GM10266 (cell line): ENCODE measurements at regions not wholly inside any gene's neighbourhood (a gene's known extent, or its start where the extent isn't known, plus 50 kb on each side); places are given as distances from the start of the nearest gene placed in this dataset.
"Not testable (repeated sequence)": the region's sequence is repeated elsewhere in the genome, so short reads cannot be mapped to it uniquely, and the experiment has no call there.

Source experiments
- DNase-seq: peaks from one replicate; pipeline ENCODE4 v3.0.0; 2012; ENCODE audit errors: extremely low spot score
- CTCF ChIP-seq: IDR thresholded peaks from 2 replicates; pipeline ENCODE4 v1.5.1; 2012; ENCODE audit warnings: mild to moderate bottlenecking, low read depth; ENCODE audit not compliant: control insufficient read depth, insufficient read depth; ENCODE audit errors: missing control alignments

- no peak for DNase-seq
- no peak for TF ChIP-seq CTCF
These were observed 332.9 kb downstream of the TFAP2A start for GRCh38 chr6:10081957-10082356.

GRCh38 chr6:10081075-10081474 lies 333.8 kb downstream of the TFAP2A start:
- no peak for DNase-seq
- no peak for TF ChIP-seq CTCF

- no peak for TF ChIP-seq CTCF
- no peak for DNase-seq
These were observed 334.3 kb downstream of the TFAP2A start for GRCh38 chr6:10080561-10080960.

GRCh38 chr6:10078581-10078980 lies 336.3 kb downstream of the TFAP2A start:
- no peak for TF ChIP-seq CTCF
- no peak for DNase-seq

GRCh38 chr6:10074726-10075125 lies 340.1 kb downstream of the TFAP2A start:
- not testable (repeated sequence) for DNase-seq

GRCh38 chr6:10073341-10073740 lies 341.5 kb downstream of the TFAP2A start:
- no peak for DNase-seq
- TF ChIP-seq CTCF, result no peak

- DNase-seq, result no peak
- TF ChIP-seq CTCF, result no peak
These were observed 343.1 kb downstream of the TFAP2A start for GRCh38 chr6:10071631-10072220.

GRCh38 chr6:10060004-10060403 lies 354.9 kb downstream of the TFAP2A start:
- no peak for TF ChIP-seq CTCF

More at GRCh38 chr6:10060004-10060403, 354.9 kb downstream of the TFAP2A start:
- no peak for DNase-seq
